Brain microvascular endothelial cell (primary cell): ENCODE measurements at regions not wholly inside any gene's neighbourhood (a gene's known extent, or its start where the extent isn't known, plus 50 kb on each side); places are given as distances from the start of the nearest gene placed in this dataset.

Source experiments
- DNase-seq: peaks from one replicate; pipeline ENCODE4 v3.0.0-alpha.2; 2020
- H3K27ac ChIP-seq: fragments of 250-450 bp; sonication (Bioruptor Pico); 2 replicates; pipeline ENCODE4 v1.5.1; 2020; ENCODE audit warnings: mild to moderate bottlenecking, moderate library complexity
- H3K27me3 ChIP-seq: fragments of 250-450 bp; sonication (Bioruptor Pico); replicated peaks from 2 replicates; pipeline ENCODE4 v1.5.1; 2020; ENCODE audit warnings: mild to moderate bottlenecking
- H3K36me3 ChIP-seq: fragments of 250-450 bp; sonication (Bioruptor Pico); replicated peaks from 2 replicates; pipeline ENCODE4 v1.5.1; 2020; ENCODE audit warnings: mild to moderate bottlenecking
- H3K4me3 ChIP-seq: 2 replicates; pipeline ENCODE4 v1.5.1; 2011; ENCODE audit warnings: low read depth, mild to moderate bottlenecking, control low read depth, low read length, moderate library complexity
- in situ Hi-C: cut with HindIII; loops from 2 replicates; pipeline ENCODE4 v1.10.0; 2017; ENCODE audit warnings: low sequenced_read_pairs, low pct_ligation_motif_present
- TF ChIP-seq, protein P1 (sequence below): IDR thresholded peaks from 2 replicates; pipeline ENCODE4 v1.5.1; 2011; ENCODE audit warnings: low read depth, mild to moderate bottlenecking, moderate library complexity, low read length, control low read depth, inconsistent platforms; ENCODE audit errors: missing control alignments

GRCh38 chr6:125699591-125699990, 49.8 kb upstream of the HEY2 start:
- Histone ChIP-seq H3K27me3 (no peaks in the 10 kb centered on the region), H3K4me3 (no peak overlapping the region), H3K27ac (no peak overlapping the region), H3K36me3 (no peaks in the 10 kb centered on the region)
- in situ Hi-C loops: no loop called here
- TF ChIP-seq, protein P1, sequence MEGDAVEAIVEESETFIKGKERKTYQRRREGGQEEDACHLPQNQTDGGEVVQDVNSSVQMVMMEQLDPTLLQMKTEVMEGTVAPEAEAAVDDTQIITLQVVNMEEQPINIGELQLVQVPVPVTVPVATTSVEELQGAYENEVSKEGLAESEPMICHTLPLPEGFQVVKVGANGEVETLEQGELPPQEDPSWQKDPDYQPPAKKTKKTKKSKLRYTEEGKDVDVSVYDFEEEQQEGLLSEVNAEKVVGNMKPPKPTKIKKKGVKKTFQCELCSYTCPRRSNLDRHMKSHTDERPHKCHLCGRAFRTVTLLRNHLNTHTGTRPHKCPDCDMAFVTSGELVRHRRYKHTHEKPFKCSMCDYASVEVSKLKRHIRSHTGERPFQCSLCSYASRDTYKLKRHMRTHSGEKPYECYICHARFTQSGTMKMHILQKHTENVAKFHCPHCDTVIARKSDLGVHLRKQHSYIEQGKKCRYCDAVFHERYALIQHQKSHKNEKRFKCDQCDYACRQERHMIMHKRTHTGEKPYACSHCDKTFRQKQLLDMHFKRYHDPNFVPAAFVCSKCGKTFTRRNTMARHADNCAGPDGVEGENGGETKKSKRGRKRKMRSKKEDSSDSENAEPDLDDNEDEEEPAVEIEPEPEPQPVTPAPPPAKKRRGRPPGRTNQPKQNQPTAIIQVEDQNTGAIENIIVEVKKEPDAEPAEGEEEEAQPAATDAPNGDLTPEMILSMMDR: no peak
- DNase-seq: no peak
